ENCODE measurements at regions not wholly inside any gene's neighbourhood (a gene's known extent, or its start where the extent isn't known, plus 50 kb on each side); places are given as distances from the start of the nearest gene placed in this dataset.

- TF ChIP-seq ZBTB33 (IDR thresholded peaks at IDR 0.05; ENCODE audit: extremely low read depth, insufficient replicate concordance, low read length) (no peak), EGR1 (IDR thresholded peaks at IDR 0.05; ENCODE audit: low read depth) (no peak)
Observed at GRCh38 chr10:109619914-109620313, 303.4 kb downstream of the XPNPEP1 start.

Data from HCT116 (cell line).